HUES6 (cell line): ENCODE measurements at regions not wholly inside any gene's neighbourhood (a gene's known extent, or its start where the extent isn't known, plus 50 kb on each side); places are given as distances from the start of the nearest gene placed in this dataset.

Experiments used
- H3K27ac ChIP-seq: 2 replicates; pipeline ENCODE4 v1.7.0; 2013; ENCODE audit warnings: low read depth, mild to moderate bottlenecking, low read length, inconsistent platforms
- H3K27me3 ChIP-seq: 2 replicates; pipeline ENCODE4 v1.6.1; 2013; ENCODE audit warnings: low read length; ENCODE audit not compliant: control insufficient read depth, insufficient read depth
- H3K36me3 ChIP-seq: 2 replicates; pipeline ENCODE4 v1.6.1; 2013; ENCODE audit warnings: low read length; ENCODE audit not compliant: control insufficient read depth, insufficient read depth
- H3K4me1 ChIP-seq: 2 replicates; pipeline ENCODE4 v1.6.1; 2013; ENCODE audit warnings: low read length; ENCODE audit not compliant: control insufficient read depth, insufficient read depth
- H3K4me3 ChIP-seq: 2 replicates; pipeline ENCODE4 v1.5.1; 2013; ENCODE audit warnings: low read depth, low read length
- H3K9ac ChIP-seq: one replicate; pipeline ENCODE4 v1.6.1; 2013; ENCODE audit warnings: mild to moderate bottlenecking, low read length
- H3K9me3 ChIP-seq: 2 replicates; pipeline ENCODE4 v1.6.1; 2013; ENCODE audit warnings: low read depth, low read length; ENCODE audit not compliant: control insufficient read depth, insufficient read depth

GRCh38 chr4:12778191-12778590 is 705.9 kb downstream of the RAB28 start:
- no peaks in the 10 kb centered on the region for H3K36me3 ChIP-seq
- H3K4me3 ChIP-seq = no peak overlapping the region
- no peaks in the 10 kb centered on the region for H3K9me3 ChIP-seq
- no peak overlapping the region for H3K9ac ChIP-seq
- no peaks in the 10 kb centered on the region for H3K27me3 ChIP-seq
- H3K4me1 ChIP-seq = no peaks in the 10 kb centered on the region
- no peak overlapping the region for H3K27ac ChIP-seq

GRCh38 chr4:12770351-12770750 is 713.8 kb downstream of the RAB28 start:
- H3K9ac ChIP-seq = no peak overlapping the region
- H3K4me1 ChIP-seq = no peaks in the 10 kb centered on the region
- no peaks in the 10 kb centered on the region for H3K27me3 ChIP-seq
- no peak overlapping the region for H3K27ac ChIP-seq
- no peaks in the 10 kb centered on the region for H3K9me3 ChIP-seq
- no peak overlapping the region for H3K4me3 ChIP-seq
- no peaks in the 10 kb centered on the region for H3K36me3 ChIP-seq

- no peaks in the 10 kb centered on the region for H3K9me3 ChIP-seq
- H3K9ac ChIP-seq = no peak overlapping the region
- H3K4me3 ChIP-seq = no peak overlapping the region
- no peaks in the 10 kb centered on the region for H3K4me1 ChIP-seq
- H3K36me3 ChIP-seq = no peaks in the 10 kb centered on the region
- H3K27ac ChIP-seq = no peak overlapping the region
- no peaks in the 10 kb centered on the region for H3K27me3 ChIP-seq
These were observed 722.4 kb downstream of the RAB28 start for GRCh38 chr4:12761694-12762093.

GRCh38 chr4:12747154-12747553 is 737.0 kb downstream of the RAB28 start:
- H3K9me3 ChIP-seq = no peaks in the 10 kb centered on the region
- no peak overlapping the region for H3K9ac ChIP-seq
- no peaks in the 10 kb centered on the region for H3K36me3 ChIP-seq
- no peak overlapping the region for H3K27ac ChIP-seq
- no peak overlapping the region for H3K4me3 ChIP-seq
- H3K4me1 ChIP-seq = no peaks in the 10 kb centered on the region
- H3K27me3 ChIP-seq = no peaks in the 10 kb centered on the region

GRCh38 chr4:12746221-12746620 is 737.9 kb downstream of the RAB28 start:
- Histone ChIP-seq H3K36me3 (no peaks in the 10 kb centered on the region), H3K4me1 (no peaks in the 10 kb centered on the region), H3K27me3 (no peaks in the 10 kb centered on the region), H3K9me3 (no peaks in the 10 kb centered on the region), H3K4me3 (no peak overlapping the region), H3K9ac (no peak overlapping the region), H3K27ac (no peak overlapping the region)

GRCh38 chr4:12734586-12734985 is 749.6 kb downstream of the RAB28 start:
- Histone ChIP-seq H3K27ac (no peak overlapping the region), H3K9me3 (no peaks in the 10 kb centered on the region), H3K9ac (no peak overlapping the region), H3K36me3 (no peaks in the 10 kb centered on the region), H3K4me1 (no peaks in the 10 kb centered on the region), H3K27me3 (no peaks in the 10 kb centered on the region), H3K4me3 (no peak overlapping the region)

GRCh38 chr4:12729384-12729783 is 754.8 kb downstream of the RAB28 start:
- H3K4me1 ChIP-seq = peaks cover under 1% of the 10 kb centered on the region; the same call in 1 of the 2 replicates

GRCh38 chr4:12724510-12724909 is 759.6 kb downstream of the RAB28 start:
- Histone ChIP-seq H3K36me3 (no peaks in the 10 kb centered on the region), H3K27ac (no peak overlapping the region), H3K9me3 (no peaks in the 10 kb centered on the region), H3K4me3 (no peak overlapping the region), H3K9ac (no peak overlapping the region), H3K4me1 (peaks cover 6% of the 10 kb centered on the region; the same call in 1 of the 2 replicates), H3K27me3 (no peaks in the 10 kb centered on the region)

More at GRCh38 chr4:12729384-12729783, 754.8 kb downstream of the RAB28 start:
- Histone ChIP-seq H3K27me3 (no peaks in the 10 kb centered on the region), H3K27ac (no peak overlapping the region), H3K4me3 (no peak overlapping the region), H3K9ac (no peak overlapping the region), H3K36me3 (no peaks in the 10 kb centered on the region), H3K9me3 (no peaks in the 10 kb centered on the region)

GRCh38 chr4:12723849-12724447 is 760.2 kb downstream of the RAB28 start:
- H3K36me3 ChIP-seq = no peaks in the 10 kb centered on the region
- peaks cover 6% of the 10 kb centered on the region; the same call in 1 of the 2 replicates for H3K4me1 ChIP-seq
- H3K27me3 ChIP-seq = no peaks in the 10 kb centered on the region
- no peak overlapping the region for H3K9ac ChIP-seq
- H3K27ac ChIP-seq = no peak overlapping the region
- H3K9me3 ChIP-seq = no peaks in the 10 kb centered on the region
- no peak overlapping the region for H3K4me3 ChIP-seq

GRCh38 chr4:12716896-12717295 is 767.2 kb downstream of the RAB28 start:
- no peak overlapping the region for H3K27ac ChIP-seq
- H3K9ac ChIP-seq = no peak overlapping the region
- H3K27me3 ChIP-seq = no peaks in the 10 kb centered on the region
- H3K9me3 ChIP-seq = no peaks in the 10 kb centered on the region
- H3K36me3 ChIP-seq = no peaks in the 10 kb centered on the region
- no peak overlapping the region for H3K4me3 ChIP-seq
- no peaks in the 10 kb centered on the region for H3K4me1 ChIP-seq

- Histone ChIP-seq H3K4me3 (no peak overlapping the region), H3K4me1 (no peaks in the 10 kb centered on the region), H3K9ac (no peak overlapping the region), H3K36me3 (no peaks in the 10 kb centered on the region), H3K9me3 (no peaks in the 10 kb centered on the region), H3K27ac (no peak overlapping the region), H3K27me3 (no peaks in the 10 kb centered on the region)
These were observed 771.3 kb downstream of the RAB28 start for GRCh38 chr4:12712648-12713339.
